Prostate gland (tissue), 2 donors: ENCODE measurements at regions not wholly inside any gene's neighbourhood (a gene's known extent, or its start where the extent isn't known, plus 50 kb on each side); places are given as distances from the start of the nearest gene placed in this dataset.

ENCODE experiments used
- POLR2A ChIP-seq: fragments of 450-650 bp; IDR thresholded peaks from one replicate; pipeline ENCODE4 v1.6.1; 2016; ENCODE audit warnings: antibody characterized with exemption, mild to moderate bottlenecking
- POLR2AphosphoS5 ChIP-seq: sonication (generic); formaldehyde crosslinking; IDR thresholded peaks from one replicate; pipeline ENCODE4 v1.6.1; 2017; ENCODE audit warnings: antibody characterized with exemption
- TF ChIP-seq, protein P1 (sequence below), 4 experiments: fragments of 200-600 bp in 2 of 4; fragments of 450-650 bp in 2 of 4; sonication (generic) in 2 of 4; IDR thresholded peaks; 1 replicate in 3 of 4; 2 replicates in 1 of 4; pipeline ENCODE4 v1.5.1; 2016 to 2019; ENCODE audit warnings: antibody characterized with exemption in 4 of 4, mild to moderate bottlenecking in 2 of 4, moderate library complexity in 2 of 4

GRCh38 chr17:30716461-30717290 lies 107.8 kb downstream of the CRLF3 start:
- TF ChIP-seq, protein P1, sequence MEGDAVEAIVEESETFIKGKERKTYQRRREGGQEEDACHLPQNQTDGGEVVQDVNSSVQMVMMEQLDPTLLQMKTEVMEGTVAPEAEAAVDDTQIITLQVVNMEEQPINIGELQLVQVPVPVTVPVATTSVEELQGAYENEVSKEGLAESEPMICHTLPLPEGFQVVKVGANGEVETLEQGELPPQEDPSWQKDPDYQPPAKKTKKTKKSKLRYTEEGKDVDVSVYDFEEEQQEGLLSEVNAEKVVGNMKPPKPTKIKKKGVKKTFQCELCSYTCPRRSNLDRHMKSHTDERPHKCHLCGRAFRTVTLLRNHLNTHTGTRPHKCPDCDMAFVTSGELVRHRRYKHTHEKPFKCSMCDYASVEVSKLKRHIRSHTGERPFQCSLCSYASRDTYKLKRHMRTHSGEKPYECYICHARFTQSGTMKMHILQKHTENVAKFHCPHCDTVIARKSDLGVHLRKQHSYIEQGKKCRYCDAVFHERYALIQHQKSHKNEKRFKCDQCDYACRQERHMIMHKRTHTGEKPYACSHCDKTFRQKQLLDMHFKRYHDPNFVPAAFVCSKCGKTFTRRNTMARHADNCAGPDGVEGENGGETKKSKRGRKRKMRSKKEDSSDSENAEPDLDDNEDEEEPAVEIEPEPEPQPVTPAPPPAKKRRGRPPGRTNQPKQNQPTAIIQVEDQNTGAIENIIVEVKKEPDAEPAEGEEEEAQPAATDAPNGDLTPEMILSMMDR (IDR thresholded peaks at IDR 0.05): no peak
- no peak for TF ChIP-seq POLR2AphosphoS5
- TF ChIP-seq POLR2A: no peak
